ENCODE measurements at regions not wholly inside any gene's neighbourhood (a gene's known extent, or its start where the extent isn't known, plus 50 kb on each side); places are given as distances from the start of the nearest gene placed in this dataset.
A peak's percentile ranks its signal among the peaks of the same experiment; 100 is the strongest.
"Not testable (repeated sequence)": the region's sequence is repeated elsewhere in the genome, so short reads cannot be mapped to it uniquely, and the experiment has no call there.

DNA sequence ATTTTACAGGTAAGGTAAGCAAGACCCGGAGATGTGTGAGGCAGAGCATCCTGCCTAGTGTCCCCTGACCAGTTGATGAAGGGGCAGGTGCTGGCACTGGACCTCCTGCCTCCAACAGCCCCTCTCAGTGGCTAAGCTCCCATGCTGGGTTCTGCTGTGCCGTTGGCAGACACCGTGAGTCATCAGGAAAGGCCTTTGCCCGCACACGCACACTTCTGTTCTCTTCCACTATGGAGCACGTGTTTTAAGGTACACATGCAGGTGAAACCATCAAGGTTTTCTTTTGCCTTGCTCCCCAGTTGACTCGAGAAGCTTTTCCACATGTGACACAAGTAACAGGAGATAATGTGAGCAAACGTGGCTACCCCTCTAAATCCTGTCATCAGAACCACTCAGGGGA is 207.9 kb downstream of the RRAGC start:
- no peak overlapping the region for H3K18ac ChIP-seq (ENCODE audit: low read length)
- H2BK120ac ChIP-seq (ENCODE audit: insufficient read depth, low read length, poor library complexity), result no peak overlapping the region
- no peak overlapping the region for H2AK5ac ChIP-seq (ENCODE audit: low read length)
- no peaks in the 10 kb centered on the region for H3K79me1 ChIP-seq (ENCODE audit: low read length)
- no peak overlapping the region for H2BK5ac ChIP-seq (ENCODE audit: low read depth, low read length, poor library complexity)
- H2AFZ ChIP-seq (ENCODE audit: insufficient read depth, low read length, poor library complexity), result no peak overlapping the region
- H3K27ac ChIP-seq (ENCODE audit: low read depth, low read length), result no peak overlapping the region
- no peak overlapping the region for H2BK12ac ChIP-seq (ENCODE audit: low read length)
- no CpG with 5 or more reads among the region's 8 CpGs for WGBS (ENCODE audit: extremely low coverage, insufficient coverage, insufficient read length)
- H3K4me2 ChIP-seq (ENCODE audit: low read length), result no peak overlapping the region
- H3K79me2 ChIP-seq (ENCODE audit: control insufficient read depth, insufficient read depth, low read length, poor library complexity), result no peaks in the 10 kb centered on the region
- no peak overlapping the region for H4K8ac ChIP-seq (ENCODE audit: low read depth, low read length)
- H3K27me3 ChIP-seq (ENCODE audit: insufficient read depth, low read length), result no peaks in the 10 kb centered on the region
- no peak overlapping the region for H4K91ac ChIP-seq (ENCODE audit: low read depth, low read length)
- H4K12ac ChIP-seq (ENCODE audit: low read depth, low read length), result no peak overlapping the region
- no peaks in the 10 kb centered on the region for H3K4me1 ChIP-seq (ENCODE audit: control insufficient read depth in 1 of 2, insufficient read depth in 2 of 2, low read length in 2 of 2)
- no peak overlapping the region for H3K9ac ChIP-seq (ENCODE audit: low read length)
- no peak overlapping the region for H3K23ac ChIP-seq (ENCODE audit: low read length)
- no peak overlapping the region for H3K14ac ChIP-seq (ENCODE audit: low read length)
- peak in 1 of 2 donors; percentile 11 for DNase-seq
- no peak overlapping the region for H3K4ac ChIP-seq (ENCODE audit: low read depth, low read length)
- H3K4me3 ChIP-seq (ENCODE audit: low read depth, low read length), result no peak overlapping the region
- peaks cover 2% of the 10 kb centered on the region for H3K9me3 ChIP-seq (ENCODE audit: insufficient read depth, low read depth, low read length)
- no peaks in the 10 kb centered on the region for H3K36me3 ChIP-seq (ENCODE audit: control insufficient read depth in 1 of 2, insufficient read depth in 2 of 2, low read length in 2 of 2)

DNA sequence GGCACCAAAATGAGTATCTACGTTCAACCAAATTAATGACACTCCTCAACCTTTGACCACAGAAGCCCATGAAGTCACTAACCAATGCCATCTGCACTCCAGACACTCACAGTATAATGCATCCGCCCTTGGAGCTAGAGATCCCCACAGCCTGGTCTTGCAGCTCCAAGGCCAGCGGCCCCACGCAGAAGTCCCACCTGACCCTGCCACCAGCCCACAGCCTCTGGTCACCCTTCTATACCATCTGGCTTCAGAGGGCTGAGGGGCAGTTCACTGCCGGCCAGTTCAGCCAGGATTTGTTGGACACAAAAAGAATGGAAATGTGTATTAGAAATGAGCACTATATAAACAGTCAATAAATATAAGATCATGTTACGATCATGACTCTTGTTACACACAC is 211.2 kb downstream of the RRAGC start:
- peaks cover 4% of the 10 kb centered on the region for H3K9me3 ChIP-seq (ENCODE audit: insufficient read depth, low read depth, low read length)

GRCh38 chr1:38647341-38647740 is 212.2 kb downstream of the RRAGC start:
- not testable (repeated sequence) for H2AFZ ChIP-seq (ENCODE audit: insufficient read depth, low read length, poor library complexity); H2BK120ac ChIP-seq (ENCODE audit: insufficient read depth, low read length, poor library complexity); H3K36me3 ChIP-seq (ENCODE audit: control insufficient read depth in 1 of 2, insufficient read depth in 2 of 2, low read length in 2 of 2); H4K12ac ChIP-seq (ENCODE audit: low read depth, low read length); H4K91ac ChIP-seq (ENCODE audit: low read depth, low read length); H3K4ac ChIP-seq (ENCODE audit: low read depth, low read length); H3K79me1 ChIP-seq (ENCODE audit: low read length); H3K27ac ChIP-seq (ENCODE audit: low read depth, low read length); H2BK5ac ChIP-seq (ENCODE audit: low read depth, low read length, poor library complexity); H3K18ac ChIP-seq (ENCODE audit: low read length); H3K27me3 ChIP-seq (ENCODE audit: insufficient read depth, low read length); H3K4me2 ChIP-seq (ENCODE audit: low read length); H3K4me3 ChIP-seq (ENCODE audit: low read depth, low read length); H4K8ac ChIP-seq (ENCODE audit: low read depth, low read length); H3K14ac ChIP-seq (ENCODE audit: low read length); H2BK12ac ChIP-seq (ENCODE audit: low read length); H3K9ac ChIP-seq (ENCODE audit: low read length); H2AK5ac ChIP-seq (ENCODE audit: low read length); DNase-seq; H3K79me2 ChIP-seq (ENCODE audit: control insufficient read depth, insufficient read depth, low read length, poor library complexity); H3K23ac ChIP-seq (ENCODE audit: low read length); H3K9me3 ChIP-seq (ENCODE audit: insufficient read depth, low read depth, low read length); H3K4me1 ChIP-seq (ENCODE audit: control insufficient read depth in 1 of 2, insufficient read depth in 2 of 2, low read length in 2 of 2)
- no CpG with 5 or more reads among the region's 34 CpGs for WGBS (ENCODE audit: extremely low coverage, insufficient coverage, insufficient read length)

More for the DNA sequence above, 211.2 kb downstream of the RRAGC start:
- WGBS (ENCODE audit: extremely low coverage, insufficient coverage, insufficient read length), result no CpG with 5 or more reads among the region's 6 CpGs
- no peak overlapping the region for H2AK5ac ChIP-seq (ENCODE audit: low read length)
- H3K9ac ChIP-seq (ENCODE audit: low read length), result no peak overlapping the region
- no peaks in the 10 kb centered on the region for H3K27me3 ChIP-seq (ENCODE audit: insufficient read depth, low read length)
- no peak overlapping the region for H3K14ac ChIP-seq (ENCODE audit: low read length)
- no peak overlapping the region for H2BK120ac ChIP-seq (ENCODE audit: insufficient read depth, low read length, poor library complexity)
- no peak overlapping the region for H3K4me2 ChIP-seq (ENCODE audit: low read length)
- H3K36me3 ChIP-seq (ENCODE audit: control insufficient read depth in 1 of 2, insufficient read depth in 2 of 2, low read length in 2 of 2), result no peaks in the 10 kb centered on the region
- no peak overlapping the region for H2AFZ ChIP-seq (ENCODE audit: insufficient read depth, low read length, poor library complexity)
- H2BK5ac ChIP-seq (ENCODE audit: low read depth, low read length, poor library complexity), result no peak overlapping the region
- H3K4ac ChIP-seq (ENCODE audit: low read depth, low read length), result no peak overlapping the region
- no peak overlapping the region for H3K18ac ChIP-seq (ENCODE audit: low read length)
- H2BK12ac ChIP-seq (ENCODE audit: low read length), result no peak overlapping the region
- H4K12ac ChIP-seq (ENCODE audit: low read depth, low read length), result no peak overlapping the region
- no peak overlapping the region for H3K27ac ChIP-seq (ENCODE audit: low read depth, low read length)
- H3K79me1 ChIP-seq (ENCODE audit: low read length), result no peaks in the 10 kb centered on the region
- H3K23ac ChIP-seq (ENCODE audit: low read length), result no peak overlapping the region
- DNase-seq, result no peak
- no peak overlapping the region for H4K91ac ChIP-seq (ENCODE audit: low read depth, low read length)
- H3K4me3 ChIP-seq (ENCODE audit: low read depth, low read length), result no peak overlapping the region
- H3K4me1 ChIP-seq (ENCODE audit: control insufficient read depth in 1 of 2, insufficient read depth in 2 of 2, low read length in 2 of 2), result no peaks in the 10 kb centered on the region
- no peak overlapping the region for H4K8ac ChIP-seq (ENCODE audit: low read depth, low read length)
- H3K79me2 ChIP-seq (ENCODE audit: control insufficient read depth, insufficient read depth, low read length, poor library complexity), result no peaks in the 10 kb centered on the region

DNA sequence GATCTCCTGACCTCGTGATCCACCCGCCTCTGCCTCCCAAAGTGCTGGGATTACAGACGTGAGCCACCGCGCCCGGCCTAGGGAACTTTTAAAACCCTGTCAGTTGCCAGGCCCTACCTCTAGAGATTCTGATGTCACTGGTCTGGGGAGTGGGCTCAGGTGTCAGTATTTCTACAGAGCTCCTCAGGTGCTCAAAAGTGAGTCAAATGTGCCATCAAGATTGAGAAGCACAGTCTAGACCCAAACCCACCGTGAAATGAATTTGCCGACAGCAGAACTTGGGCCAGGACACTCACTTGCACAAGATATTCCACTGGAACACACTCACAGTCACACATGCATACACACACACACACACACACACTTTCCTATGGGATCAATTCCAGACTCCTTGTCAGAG is 215.5 kb downstream of the RRAGC start:
- no CpG with 5 or more reads among the region's 8 CpGs for WGBS (ENCODE audit: extremely low coverage, insufficient coverage, insufficient read length)
- Histone ChIP-seq H3K14ac (ENCODE audit: low read length) (no peak overlapping the region), H3K4ac (ENCODE audit: low read depth, low read length) (no peak overlapping the region), H4K12ac (ENCODE audit: low read depth, low read length) (no peak overlapping the region), H4K91ac (ENCODE audit: low read depth, low read length) (no peak overlapping the region), H3K27me3 (ENCODE audit: insufficient read depth, low read length) (no peaks in the 10 kb centered on the region), H3K4me2 (ENCODE audit: low read length) (no peak overlapping the region), H3K27ac (ENCODE audit: low read depth, low read length) (no peak overlapping the region), H3K79me1 (ENCODE audit: low read length) (no peaks in the 10 kb centered on the region), H3K79me2 (ENCODE audit: control insufficient read depth, insufficient read depth, low read length, poor library complexity) (no peaks in the 10 kb centered on the region), H3K23ac (ENCODE audit: low read length) (no peak overlapping the region), H2AK5ac (ENCODE audit: low read length) (no peak overlapping the region), H2BK12ac (ENCODE audit: low read length) (no peak overlapping the region), H3K18ac (ENCODE audit: low read length) (no peak overlapping the region), H3K4me1 (ENCODE audit: control insufficient read depth in 1 of 2, insufficient read depth in 2 of 2, low read length in 2 of 2) (no peaks in the 10 kb centered on the region), H3K4me3 (ENCODE audit: low read depth, low read length) (no peak overlapping the region), H3K9me3 (ENCODE audit: insufficient read depth, low read depth, low read length) (peaks cover 6% of the 10 kb centered on the region), H4K8ac (ENCODE audit: low read depth, low read length) (no peak overlapping the region), H2AFZ (ENCODE audit: insufficient read depth, low read length, poor library complexity) (no peak overlapping the region), H2BK5ac (ENCODE audit: low read depth, low read length, poor library complexity) (no peak overlapping the region), H3K36me3 (ENCODE audit: control insufficient read depth in 1 of 2, insufficient read depth in 2 of 2, low read length in 2 of 2) (no peaks in the 10 kb centered on the region), H2BK120ac (ENCODE audit: insufficient read depth, low read length, poor library complexity) (no peak overlapping the region), H3K9ac (ENCODE audit: low read length) (no peak overlapping the region)
- DNase-seq, result no peak

Data from trophoblast cell (in vitro differentiated cells and primary cell).